Stimulated activated naive CD4-positive, alpha-beta T cell (primary cell): ENCODE measurements at regions not wholly inside any gene's neighbourhood (a gene's known extent, or its start where the extent isn't known, plus 50 kb on each side); places are given as distances from the start of the nearest gene placed in this dataset.

Source experiments
- DNase-seq, 6 experiments: peaks; one replicate each; lab custom pipeline; 2025; lab: John Stamatoyannopoulos, UW

GRCh38 chr5:167228134-167228533, 1063.3 kb upstream of the WWC1 start:
- DNase-seq, result no peak

- DNase-seq, result no peak
Measured at GRCh38 chr5:167229751-167230150, 1061.7 kb upstream of the WWC1 start.

GRCh38 chr5:167230414-167230813, 1061.0 kb upstream of the WWC1 start:
- DNase-seq, result no peak

- DNase-seq, result no peak
Measured at GRCh38 chr5:167232675-167233311, 1058.7 kb upstream of the WWC1 start.

GRCh38 chr5:167233507-167234220, 1057.8 kb upstream of the WWC1 start:
- DNase-seq, result no peak

- no peak for DNase-seq
Measured at GRCh38 chr5:167241436-167242067, 1049.9 kb upstream of the WWC1 start.

GRCh38 chr5:167242701-167243100, 1048.7 kb upstream of the WWC1 start:
- DNase-seq, result no peak

- DNase-seq, result no peak
Measured at GRCh38 chr5:167243463-167243862, 1048.0 kb upstream of the WWC1 start.

- no peak for DNase-seq
Measured at GRCh38 chr5:167244583-167244982, 1046.9 kb upstream of the WWC1 start.

GRCh38 chr5:167245868-167246267, 1045.6 kb upstream of the WWC1 start:
- no peak for DNase-seq

GRCh38 chr5:167247816-167248215, 1043.6 kb upstream of the WWC1 start:
- DNase-seq, result no peak

- no peak for DNase-seq
Measured at GRCh38 chr5:167248257-167248656, 1043.2 kb upstream of the WWC1 start.

- no peak for DNase-seq
Measured at GRCh38 chr5:167250996-167251395, 1040.4 kb upstream of the WWC1 start.

GRCh38 chr5:167254132-167254531, 1037.3 kb upstream of the WWC1 start:
- DNase-seq, result no peak

GRCh38 chr5:167255926-167256325, 1035.5 kb upstream of the WWC1 start:
- DNase-seq, result no peak

- no peak for DNase-seq
Measured at GRCh38 chr5:167259806-167260205, 1031.6 kb upstream of the WWC1 start.

- no peak for DNase-seq
Measured at GRCh38 chr5:167261309-167262100, 1029.9 kb upstream of the WWC1 start.

- no peak for DNase-seq
Measured at GRCh38 chr5:167263185-167263584, 1028.3 kb upstream of the WWC1 start.

GRCh38 chr5:167264348-167264747, 1027.1 kb upstream of the WWC1 start:
- DNase-seq, result no peak

- DNase-seq, result no peak
Measured at GRCh38 chr5:167268337-167268736, 1023.1 kb upstream of the WWC1 start.

- DNase-seq, result no peak
Measured at GRCh38 chr5:167269146-167269545, 1022.3 kb upstream of the WWC1 start.

GRCh38 chr5:167271081-167271480, 1020.4 kb upstream of the WWC1 start:
- DNase-seq, result no peak

- DNase-seq, result no peak
Measured at GRCh38 chr5:167271511-167271910, 1019.9 kb upstream of the WWC1 start.
